Central memory CD8-positive, alpha-beta T cell (primary cell): ENCODE measurements at regions not wholly inside any gene's neighbourhood (a gene's known extent, or its start where the extent isn't known, plus 50 kb on each side); places are given as distances from the start of the nearest gene placed in this dataset.

Experiments
- ATAC-seq: fragments of 150-1000 bp; cut with Tn5 transposase; replicated peaks from 2 replicates; pipeline ENCODE4 v1.10.0; 2022; ENCODE audit warnings: mild to moderate bottlenecking, moderate FRiP score, moderate number of reproducible peaks; ENCODE audit not compliant: poor library complexity, severe bottlenecking; ENCODE audit errors: extremely low read depth
- DNase-seq, 2 donors: peaks; one replicate each; pipeline ENCODE4 v3.0.0; 2021; ENCODE audit warnings: low spot score in 2 of 2
- H3K27ac Mint-ChIP-seq: one replicate; pipeline ENCODE4 v1.8.0; 2022; ENCODE audit warnings: low read depth, mild to moderate bottlenecking, moderate library complexity, mixed read lengths
- H3K27me3 Mint-ChIP-seq: one replicate; pipeline ENCODE4 v1.8.0; 2022; ENCODE audit warnings: mixed read lengths
- H3K36me3 Mint-ChIP-seq: one replicate; pipeline ENCODE4 v1.8.0; 2022; ENCODE audit warnings: mild to moderate bottlenecking, moderate library complexity, mixed read lengths; ENCODE audit not compliant: insufficient read depth
- H3K4me1 Mint-ChIP-seq: one replicate; pipeline ENCODE4 v1.8.0; 2022; ENCODE audit warnings: mixed read lengths
- H3K4me3 Mint-ChIP-seq: one replicate; pipeline ENCODE4 v1.8.0; 2022; ENCODE audit warnings: mild to moderate bottlenecking, moderate library complexity, mixed read lengths
- H3K9me3 Mint-ChIP-seq: one replicate; pipeline ENCODE4 v1.8.0; 2022; ENCODE audit warnings: mixed read lengths

- ATAC-seq (no peak), DNase-seq (no peak)
- Mint-ChIP-seq H3K36me3 (no peaks in the 10 kb centered on the region), H3K4me1 (no peaks in the 10 kb centered on the region), H3K27ac (no peak overlapping the region), H3K4me3 (no peak overlapping the region), H3K27me3 (no peaks in the 10 kb centered on the region), H3K9me3 (peaks cover 20% of the 10 kb centered on the region)
Observed at GRCh38 chr14:81831128-81831820, 297.6 kb upstream of the SEL1L start.

DNA sequence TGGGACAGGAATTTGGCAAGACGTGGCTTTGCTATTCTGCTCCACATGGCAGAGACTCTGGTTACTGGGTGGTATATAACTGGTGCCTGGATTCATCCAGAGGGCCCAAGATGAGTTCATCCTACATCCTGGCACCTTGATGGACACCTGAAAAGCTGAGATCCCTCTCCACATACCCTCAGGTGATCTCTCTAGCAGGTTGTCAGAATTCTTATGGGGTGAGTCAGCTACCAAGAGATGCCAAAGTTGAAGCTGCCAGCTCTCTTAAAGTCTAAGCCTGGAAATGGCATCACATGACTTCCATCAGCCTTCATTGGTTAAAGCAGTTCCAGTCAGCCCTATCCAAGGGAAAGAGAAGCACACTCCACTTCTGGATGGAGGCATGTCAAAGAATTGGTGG is 300.7 kb upstream of the SEL1L start:
- Mint-ChIP-seq H3K4me1 (no peaks in the 10 kb centered on the region), H3K4me3 (no peak overlapping the region), H3K9me3 (peaks cover 26% of the 10 kb centered on the region), H3K27ac (no peak overlapping the region), H3K27me3 (no peaks in the 10 kb centered on the region), H3K36me3 (no peaks in the 10 kb centered on the region)
- no peak for ATAC-seq
- DNase-seq: no peak

DNA sequence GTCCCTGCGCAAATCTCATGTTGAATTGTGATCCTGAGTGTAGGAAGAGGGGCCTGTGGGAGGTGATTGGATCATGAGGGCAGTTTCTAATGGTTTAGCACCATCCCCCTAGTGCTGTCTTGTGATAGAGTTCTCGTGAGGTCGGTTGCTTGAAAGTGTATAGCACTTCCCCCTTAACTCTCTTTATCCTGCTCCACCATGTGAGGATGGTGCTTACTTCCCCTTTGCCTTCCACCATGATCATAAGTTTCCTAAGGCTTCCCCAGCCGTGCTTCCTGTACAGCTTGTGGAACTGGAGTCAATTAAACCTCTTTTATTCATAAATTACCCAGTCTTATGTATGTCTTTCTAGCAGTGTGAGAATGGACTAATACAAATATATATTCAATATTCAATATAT is 303.7 kb upstream of the SEL1L start:
- no peak overlapping the region for H3K4me3 Mint-ChIP-seq
- DNase-seq: no peak
- H3K27ac Mint-ChIP-seq: no peak overlapping the region
- H3K36me3 Mint-ChIP-seq: no peaks in the 10 kb centered on the region
- no peaks in the 10 kb centered on the region for H3K27me3 Mint-ChIP-seq
- H3K4me1 Mint-ChIP-seq: no peaks in the 10 kb centered on the region
- peaks cover 29% of the 10 kb centered on the region for H3K9me3 Mint-ChIP-seq
- ATAC-seq: no peak

DNA sequence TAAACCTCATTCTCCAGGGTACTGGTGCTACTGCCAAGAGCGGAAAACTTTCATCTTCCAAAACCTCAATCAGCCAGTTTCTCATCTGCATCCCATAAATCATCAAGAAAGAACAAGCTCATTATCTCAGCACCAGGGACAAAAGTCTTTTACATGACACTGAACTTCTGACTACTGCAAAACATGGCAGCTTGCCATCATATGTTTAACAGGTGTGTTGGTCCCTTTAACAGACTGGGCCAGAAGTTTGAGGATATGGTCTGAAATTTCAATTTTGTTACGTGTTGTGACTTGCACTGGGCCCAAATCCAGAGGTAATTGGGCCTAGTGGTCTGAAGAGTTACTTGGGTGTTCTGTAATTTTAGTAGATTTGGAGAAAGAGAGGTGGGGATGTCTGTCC is 305.4 kb upstream of the SEL1L start:
- Mint-ChIP-seq H3K4me3 (no peak overlapping the region), H3K4me1 (no peaks in the 10 kb centered on the region), H3K36me3 (no peaks in the 10 kb centered on the region), H3K27ac (no peak overlapping the region), H3K9me3 (peaks cover 25% of the 10 kb centered on the region), H3K27me3 (no peaks in the 10 kb centered on the region)
- no peak for ATAC-seq
- no peak for DNase-seq

DNA sequence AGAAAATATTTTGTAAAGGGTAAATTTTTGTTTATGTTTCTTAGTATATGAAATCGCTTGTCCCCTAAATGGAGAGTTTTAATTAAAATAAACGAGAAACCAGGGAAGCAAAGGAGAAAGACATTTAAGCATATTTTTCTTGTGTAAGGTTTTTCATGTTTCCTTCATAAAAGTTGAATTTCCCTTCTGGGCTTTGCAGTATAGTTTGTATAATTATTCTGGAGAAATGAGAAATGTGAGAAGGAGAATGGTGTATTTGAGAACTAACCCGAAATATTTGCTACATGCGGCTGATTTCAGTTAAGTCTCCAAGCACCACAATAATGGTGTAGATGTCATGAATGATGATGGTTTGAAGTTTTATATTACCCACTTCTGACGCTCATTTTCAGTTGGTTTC is 307.7 kb upstream of the SEL1L start:
- no peak for DNase-seq
- Mint-ChIP-seq H3K4me1 (no peaks in the 10 kb centered on the region), H3K27ac (no peak overlapping the region), H3K4me3 (no peak overlapping the region), H3K27me3 (no peaks in the 10 kb centered on the region), H3K9me3 (peaks cover 32% of the 10 kb centered on the region), H3K36me3 (no peaks in the 10 kb centered on the region)
- ATAC-seq: no peak

DNA sequence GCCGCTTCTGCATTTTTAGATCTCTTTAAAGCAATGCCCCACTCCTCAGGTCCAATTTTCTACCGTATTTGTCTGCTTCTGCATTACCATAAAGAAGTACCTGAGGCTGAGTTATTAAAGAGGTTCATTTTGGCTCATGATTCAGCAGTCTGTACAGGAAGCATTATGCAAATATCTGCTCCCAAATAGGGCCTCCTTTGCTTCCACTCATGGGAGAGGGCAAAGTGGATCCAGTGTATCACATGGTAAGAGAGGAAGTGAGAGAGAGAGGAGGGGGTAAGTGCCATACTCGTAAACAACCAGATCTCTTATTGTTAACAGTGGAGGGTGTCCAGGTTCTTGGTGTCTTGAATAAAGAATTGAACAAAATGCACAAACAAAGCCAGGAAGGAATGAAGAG is 316.1 kb upstream of the SEL1L start:
- Mint-ChIP-seq H3K36me3 (no peaks in the 10 kb centered on the region), H3K4me1 (no peaks in the 10 kb centered on the region), H3K4me3 (no peak overlapping the region), H3K27me3 (no peaks in the 10 kb centered on the region), H3K27ac (no peak overlapping the region), H3K9me3 (peaks cover 22% of the 10 kb centered on the region)
- no peak for ATAC-seq
- no peak for DNase-seq

- no peaks in the 10 kb centered on the region for H3K4me1 Mint-ChIP-seq
- H3K4me3 Mint-ChIP-seq: no peak overlapping the region
- ATAC-seq: no peak
- no peak overlapping the region for H3K27ac Mint-ChIP-seq
- no peaks in the 10 kb centered on the region for H3K36me3 Mint-ChIP-seq
- DNase-seq: no peak
- peaks cover 27% of the 10 kb centered on the region for H3K9me3 Mint-ChIP-seq
- H3K27me3 Mint-ChIP-seq: no peaks in the 10 kb centered on the region
Observed at GRCh38 chr14:81855007-81855406, 321.4 kb upstream of the SEL1L start.

DNA sequence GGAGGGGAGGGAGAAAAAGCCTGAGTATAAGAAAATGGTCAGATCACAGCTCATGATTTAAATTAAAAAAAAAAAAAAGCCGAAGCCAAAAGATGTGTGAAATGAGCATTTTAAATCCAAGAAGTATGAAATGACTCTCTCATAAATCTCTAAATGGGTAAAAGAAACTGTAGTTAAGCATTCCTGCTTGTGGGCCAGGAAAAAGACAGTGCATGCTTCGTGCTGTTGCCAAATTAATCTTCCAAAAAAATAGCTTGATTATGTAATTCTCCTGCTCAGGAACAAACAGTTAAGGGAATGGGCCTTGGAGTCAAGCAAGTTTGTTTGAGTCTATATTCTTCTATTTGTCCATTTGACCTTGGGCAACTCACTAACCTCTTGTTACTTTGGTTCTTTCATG is 325.4 kb upstream of the SEL1L start:
- H3K27me3 Mint-ChIP-seq: no peaks in the 10 kb centered on the region
- no peak overlapping the region for H3K27ac Mint-ChIP-seq
- H3K36me3 Mint-ChIP-seq: no peaks in the 10 kb centered on the region
- H3K4me3 Mint-ChIP-seq: no peak overlapping the region
- ATAC-seq (no peak), DNase-seq (no peak)
- H3K9me3 Mint-ChIP-seq: peaks cover 27% of the 10 kb centered on the region
- H3K4me1 Mint-ChIP-seq: no peaks in the 10 kb centered on the region

DNA sequence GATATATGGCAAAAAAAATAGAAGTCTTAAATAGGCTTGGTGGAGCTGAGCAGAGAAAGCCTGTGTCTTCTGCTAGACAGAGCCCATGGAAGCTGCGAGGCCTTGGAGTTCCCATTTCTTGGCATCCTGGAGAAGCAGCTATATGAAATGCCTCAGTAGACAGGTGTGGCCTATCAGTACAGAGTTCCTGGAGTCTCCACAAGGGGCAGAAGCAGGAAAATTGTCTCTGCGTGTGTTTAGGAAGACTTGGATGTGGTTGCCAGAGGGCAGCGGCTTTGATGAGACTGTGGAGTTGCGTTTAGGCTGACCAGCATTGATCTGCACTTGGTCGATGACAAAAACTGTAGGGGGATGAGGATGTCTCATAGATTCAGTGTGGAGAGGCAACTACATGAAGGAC is 334.5 kb upstream of the SEL1L start:
- H3K4me3 Mint-ChIP-seq: no peak overlapping the region

DNA sequence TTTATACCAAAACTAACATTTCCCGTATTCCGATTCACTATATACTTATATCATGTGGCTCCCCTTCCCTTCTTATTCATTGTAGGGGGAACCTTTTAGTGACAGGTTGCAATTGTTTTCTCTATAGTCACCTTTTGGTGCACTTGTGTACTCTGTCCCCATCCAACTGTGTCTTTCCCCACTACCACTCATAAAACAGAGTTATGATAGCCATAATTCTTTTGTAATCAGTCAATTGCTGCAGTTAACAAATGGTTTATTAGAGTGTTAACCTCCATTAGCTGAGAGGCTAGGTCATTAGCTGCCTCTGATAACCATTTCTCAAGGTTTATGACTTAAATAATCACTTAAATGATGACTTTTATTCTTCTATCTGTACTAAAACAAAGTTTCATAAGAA is 338.1 kb upstream of the SEL1L start:
- H3K4me1 Mint-ChIP-seq: no peaks in the 10 kb centered on the region
- no peak overlapping the region for H3K4me3 Mint-ChIP-seq
- H3K27ac Mint-ChIP-seq: no peak overlapping the region
- no peak for DNase-seq
- peaks cover 30% of the 10 kb centered on the region for H3K9me3 Mint-ChIP-seq
- no peak for ATAC-seq
- no peaks in the 10 kb centered on the region for H3K36me3 Mint-ChIP-seq
- H3K27me3 Mint-ChIP-seq: no peaks in the 10 kb centered on the region

More for the DNA sequence above, 334.5 kb upstream of the SEL1L start:
- DNase-seq: no peak
- H3K9me3 Mint-ChIP-seq: peaks cover 23% of the 10 kb centered on the region
- H3K27me3 Mint-ChIP-seq: no peaks in the 10 kb centered on the region
- no peak for ATAC-seq
- H3K4me1 Mint-ChIP-seq: no peaks in the 10 kb centered on the region
- no peak overlapping the region for H3K27ac Mint-ChIP-seq
- H3K36me3 Mint-ChIP-seq: no peaks in the 10 kb centered on the region

GRCh38 chr14:81884382-81884781 is 350.7 kb upstream of the SEL1L start:
- H3K36me3 Mint-ChIP-seq: peaks cover 2% of the 10 kb centered on the region
- ATAC-seq (no peak), DNase-seq (no peak)
- no peaks in the 10 kb centered on the region for H3K4me1 Mint-ChIP-seq
- no peak overlapping the region for H3K27ac Mint-ChIP-seq
- H3K4me3 Mint-ChIP-seq: no peak overlapping the region
- H3K9me3 Mint-ChIP-seq: no peaks in the 10 kb centered on the region
- H3K27me3 Mint-ChIP-seq: no peaks in the 10 kb centered on the region

- H3K27ac Mint-ChIP-seq: no peak overlapping the region
- H3K36me3 Mint-ChIP-seq: no peaks in the 10 kb centered on the region
- no peaks in the 10 kb centered on the region for H3K27me3 Mint-ChIP-seq
- H3K4me3 Mint-ChIP-seq: no peak overlapping the region
- peaks cover 6% of the 10 kb centered on the region for H3K9me3 Mint-ChIP-seq
- ATAC-seq (no peak), DNase-seq (no peak)
- H3K4me1 Mint-ChIP-seq: no peaks in the 10 kb centered on the region
Observed at GRCh38 chr14:81886588-81886987, 352.9 kb upstream of the SEL1L start.

GRCh38 chr14:81889529-81889928 is 355.9 kb upstream of the SEL1L start:
- H3K4me1 Mint-ChIP-seq: no peaks in the 10 kb centered on the region
- no peaks in the 10 kb centered on the region for H3K36me3 Mint-ChIP-seq
- ATAC-seq (no peak), DNase-seq (no peak)
- H3K27me3 Mint-ChIP-seq: no peaks in the 10 kb centered on the region
- no peak overlapping the region for H3K27ac Mint-ChIP-seq
- no peak overlapping the region for H3K4me3 Mint-ChIP-seq
- H3K9me3 Mint-ChIP-seq: peaks cover 13% of the 10 kb centered on the region

- H3K9me3 Mint-ChIP-seq: peaks cover 13% of the 10 kb centered on the region
- no peaks in the 10 kb centered on the region for H3K36me3 Mint-ChIP-seq
- no peak overlapping the region for H3K4me3 Mint-ChIP-seq
- DNase-seq (no peak), ATAC-seq (no peak)
- H3K27ac Mint-ChIP-seq: no peak overlapping the region
- H3K4me1 Mint-ChIP-seq: no peaks in the 10 kb centered on the region
- H3K27me3 Mint-ChIP-seq: no peaks in the 10 kb centered on the region
Observed at GRCh38 chr14:81890020-81890419, 356.4 kb upstream of the SEL1L start.
